ENCODE measurements at regions not wholly inside any gene's neighbourhood (a gene's known extent, or its start where the extent isn't known, plus 50 kb on each side); places are given as distances from the start of the nearest gene placed in this dataset.

DNA sequence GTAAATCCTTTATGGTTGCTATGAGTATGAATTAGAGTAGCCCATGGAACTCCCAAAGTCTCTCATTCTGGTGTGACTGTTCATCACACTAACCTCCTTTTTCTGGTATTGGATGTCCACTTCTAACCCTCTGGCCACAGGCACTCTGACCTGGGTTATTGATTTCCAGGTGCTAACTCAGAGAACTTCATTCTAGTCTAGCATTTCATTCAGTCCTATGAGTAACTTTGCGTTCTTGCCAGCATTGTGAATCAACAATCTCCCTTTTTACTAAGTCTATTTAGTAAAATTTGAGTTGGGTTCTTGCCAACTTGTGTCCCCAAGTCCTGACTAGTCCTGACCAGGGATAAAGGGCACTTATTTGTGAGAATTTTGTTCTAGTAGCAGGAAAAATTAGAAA lies 103.5 kb downstream of the SNX18 start:
- no peak for DNase-seq (ENCODE audit: low read depth in 4 of 4, low spot score in 1 of 4)

DNA sequence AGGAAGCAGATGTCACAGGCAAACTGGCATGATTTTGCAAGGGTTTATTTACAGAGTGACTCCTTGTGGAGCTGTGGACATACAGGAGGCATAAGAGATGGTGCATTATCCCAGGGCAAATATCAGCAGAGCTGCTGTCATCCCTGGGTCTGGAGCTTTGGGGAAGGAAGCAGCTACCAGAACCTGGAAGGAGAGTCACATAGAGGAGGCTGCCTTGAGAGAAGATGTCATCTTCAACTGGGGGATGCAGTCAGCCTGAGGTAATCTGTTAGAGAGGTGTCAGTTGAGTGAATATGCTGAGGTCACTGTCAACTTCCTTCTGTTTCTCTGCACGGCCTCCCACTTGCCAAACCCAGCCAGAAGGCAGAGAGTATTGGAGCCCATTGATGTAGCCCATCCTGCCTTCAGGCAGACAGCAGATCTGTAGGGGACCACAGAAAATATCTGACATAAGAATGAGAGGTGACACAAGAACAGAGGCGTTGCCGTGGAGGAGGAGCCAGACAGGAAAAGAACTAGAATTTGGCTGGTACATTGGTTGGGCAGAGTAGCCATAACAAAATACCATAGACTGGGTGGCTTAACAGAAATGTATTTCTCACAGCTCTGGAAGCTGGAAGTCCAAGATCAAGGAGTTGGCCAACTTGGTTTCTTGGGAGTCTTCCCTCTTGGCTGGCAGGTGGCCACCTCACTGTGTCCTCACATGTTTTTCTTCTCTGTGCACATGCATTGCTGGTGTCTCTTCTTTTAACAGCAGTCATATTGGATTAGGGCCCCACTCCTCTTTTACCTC lies 102.8 kb downstream of the SNX18 start:
- no peak for DNase-seq (ENCODE audit: low read depth in 4 of 4, low spot score in 1 of 4)

DNA sequence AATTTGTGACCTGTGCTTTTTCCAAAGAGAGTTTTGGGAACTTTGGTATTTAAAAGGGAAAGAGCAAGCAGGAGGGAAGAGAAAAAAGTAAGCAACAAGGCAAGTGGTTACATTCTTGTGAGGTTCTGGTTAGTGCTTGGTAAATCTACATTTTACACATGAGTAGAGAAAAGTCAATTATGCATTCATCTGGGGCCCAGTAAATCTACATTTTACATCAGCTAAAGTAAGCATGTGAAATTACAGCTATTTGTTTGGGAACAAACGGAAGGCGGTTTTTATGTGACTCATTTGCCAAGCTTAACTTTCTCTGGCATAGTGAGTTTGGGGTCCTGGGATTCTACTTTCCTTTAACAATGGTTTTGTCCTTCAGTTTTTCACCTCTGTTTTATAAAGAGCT lies 102.2 kb downstream of the SNX18 start:
- no peak for DNase-seq (ENCODE audit: low read depth in 4 of 4, low spot score in 1 of 4)

DNA sequence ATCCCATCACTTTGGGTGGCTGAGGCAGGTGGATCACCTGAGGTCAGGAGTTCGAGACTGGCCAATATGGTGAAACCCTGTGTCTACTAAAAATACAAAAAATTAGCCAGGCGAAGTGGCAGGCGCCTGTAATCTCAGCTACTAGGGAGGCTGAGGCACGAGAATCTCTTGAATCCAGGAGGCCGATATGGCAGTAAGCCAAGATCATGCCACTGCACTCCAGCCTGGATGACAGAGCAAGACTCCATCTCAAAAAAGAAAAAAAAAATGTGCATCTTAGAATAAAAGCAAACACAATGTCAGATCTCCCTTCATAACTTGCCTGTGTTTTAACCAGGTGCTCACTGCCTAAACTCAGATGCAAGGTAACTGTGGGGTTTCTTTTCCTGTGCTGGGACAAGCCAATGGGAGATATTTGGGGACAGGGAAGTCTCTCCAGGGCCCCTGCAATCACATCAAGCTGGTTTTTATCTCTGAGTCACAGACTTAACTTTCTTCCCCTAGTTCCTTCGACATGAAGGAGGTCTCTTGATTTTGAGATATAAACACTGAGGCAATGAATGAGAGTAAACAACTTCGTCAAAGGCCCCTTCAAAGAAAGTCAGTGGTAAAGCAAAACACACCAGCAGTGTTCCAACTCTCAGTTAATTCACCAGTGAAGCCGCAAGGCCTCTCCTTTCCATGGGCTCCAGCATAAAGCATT lies 99.1 kb downstream of the SNX18 start:
- DNase-seq (ENCODE audit: low read depth in 4 of 4, low spot score in 1 of 4), result no peak

DNA sequence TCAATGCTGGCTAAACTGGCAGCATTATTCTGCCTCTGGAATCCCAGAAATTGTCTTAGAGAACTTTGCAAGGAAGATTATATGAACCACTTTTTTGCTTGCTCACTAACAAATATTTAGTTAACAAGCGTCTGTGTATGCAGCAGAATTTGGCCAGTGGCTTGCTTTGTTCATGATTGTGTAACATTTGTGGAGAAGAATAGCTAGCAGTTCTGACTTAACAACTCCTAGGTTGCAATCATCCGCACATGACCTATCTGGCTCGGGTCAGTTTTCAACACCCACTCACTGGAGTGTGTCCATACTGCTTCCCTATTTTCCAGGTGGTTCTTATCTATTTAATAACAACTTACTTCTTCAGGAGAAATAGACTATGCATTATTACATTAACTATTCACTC lies 98.5 kb downstream of the SNX18 start:
- DNase-seq (ENCODE audit: low read depth in 4 of 4, low spot score in 1 of 4), result no peak

DNA sequence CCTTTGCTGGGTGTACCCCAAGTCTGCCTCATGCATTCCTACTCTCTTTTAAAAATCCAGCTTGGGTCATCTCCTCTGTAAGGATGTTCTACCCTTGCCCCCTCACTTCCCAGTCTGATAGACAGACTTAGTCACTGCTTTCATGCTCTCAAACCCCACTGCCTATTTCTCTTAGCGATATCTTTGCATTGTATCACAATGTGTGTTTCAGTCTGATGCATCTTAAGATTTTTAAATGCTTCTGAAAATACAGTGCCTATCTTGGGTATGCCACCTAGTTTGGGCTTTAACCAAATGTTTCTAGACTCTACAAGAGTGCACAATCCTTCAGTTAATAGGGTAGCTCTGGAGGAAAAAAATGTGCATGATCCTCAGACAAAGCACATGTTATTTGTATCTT lies 97.8 kb downstream of the SNX18 start:
- DNase-seq (ENCODE audit: low read depth in 4 of 4, low spot score in 1 of 4), result no peak

DNA sequence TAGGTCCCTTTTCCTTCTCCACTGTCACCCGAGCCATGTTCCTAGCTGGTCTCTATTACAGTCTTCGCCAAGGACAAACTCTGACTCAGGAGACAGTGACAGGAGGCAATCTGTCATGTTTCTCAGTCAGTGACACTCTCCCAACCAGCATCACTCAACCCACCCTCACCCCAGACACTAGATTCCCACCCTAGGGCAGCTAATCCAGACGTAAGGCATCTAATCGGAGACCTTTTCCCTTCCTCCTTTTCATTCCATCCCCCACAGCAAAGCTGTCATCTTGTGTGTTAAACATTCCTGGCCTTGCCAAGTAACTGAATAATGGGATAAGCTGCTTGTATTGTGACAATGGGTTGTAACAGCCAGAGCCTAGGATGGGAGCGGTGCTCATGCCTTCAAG lies 95.2 kb downstream of the SNX18 start:
- no peak for DNase-seq (ENCODE audit: low read depth in 4 of 4, low spot score in 1 of 4)

DNA sequence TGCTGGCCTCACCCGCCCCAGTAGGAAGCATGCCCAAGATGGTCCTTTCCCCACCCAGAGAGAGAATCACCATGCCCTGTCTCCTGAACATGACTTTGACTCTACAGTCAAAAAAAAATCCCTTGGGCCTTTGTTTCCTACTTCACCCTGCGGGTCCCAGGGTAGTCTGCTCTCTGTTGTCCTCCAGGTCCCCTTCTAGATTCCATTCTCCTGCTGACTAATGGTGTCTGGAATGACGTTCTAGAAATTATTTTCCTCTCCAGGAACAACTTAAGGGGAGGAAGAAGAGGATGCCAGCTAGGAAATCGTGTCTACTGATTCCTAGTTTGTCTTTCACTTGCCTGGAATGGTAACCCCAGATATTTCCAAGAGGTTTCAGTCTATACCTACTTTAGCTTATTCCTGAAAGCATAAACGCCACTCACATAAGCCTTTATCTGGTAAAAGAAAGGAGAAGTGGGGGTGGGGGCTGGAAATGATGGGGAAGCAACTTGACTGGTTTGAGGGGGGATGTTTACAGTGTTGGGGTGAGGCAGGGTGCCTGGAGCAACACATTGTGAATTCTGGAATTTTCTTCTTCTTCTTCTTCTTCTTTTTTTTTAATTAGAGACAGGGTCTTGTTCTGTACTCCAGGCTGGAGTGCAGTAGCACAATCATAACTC lies 93.9 kb downstream of the SNX18 start:
- DNase-seq (ENCODE audit: low read depth in 4 of 4, low spot score in 1 of 4), result no peak

DNA sequence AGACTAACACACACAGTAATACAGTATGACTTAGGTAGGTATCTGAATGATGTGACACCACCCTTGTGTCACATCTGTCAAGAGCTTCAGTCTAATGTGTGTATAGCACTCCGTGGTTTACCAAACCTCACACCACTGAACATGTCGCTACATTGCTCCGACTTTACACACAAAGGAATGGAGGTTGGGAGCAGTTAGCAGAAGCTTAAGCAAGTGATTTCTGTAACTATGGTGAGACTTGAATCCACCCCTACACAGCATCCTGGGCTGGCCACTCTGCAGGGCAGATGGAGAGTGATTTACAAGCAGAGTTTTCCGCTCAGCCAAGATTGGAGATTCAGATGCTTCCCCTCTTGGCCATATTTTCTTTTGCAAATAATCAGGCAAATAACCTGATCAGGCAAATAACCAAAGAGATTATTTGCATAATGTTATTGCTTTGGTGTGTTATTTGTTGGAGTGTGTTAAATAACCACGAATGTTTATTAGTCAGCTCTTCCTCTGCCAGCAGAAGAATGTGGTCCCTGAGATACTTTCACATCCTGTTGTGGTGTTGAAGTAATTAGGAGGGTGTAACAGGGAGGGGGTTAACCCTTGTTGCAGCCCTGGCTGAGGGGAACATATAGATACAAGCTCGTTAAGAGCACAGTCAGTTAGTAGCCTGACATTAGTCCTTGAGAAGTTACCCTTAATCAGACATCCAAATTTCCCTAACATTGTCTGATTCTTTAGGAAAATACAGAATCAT lies 92.8 kb downstream of the SNX18 start:
- DNase-seq (ENCODE audit: low read depth in 4 of 4, low spot score in 1 of 4), result no peak

DNA sequence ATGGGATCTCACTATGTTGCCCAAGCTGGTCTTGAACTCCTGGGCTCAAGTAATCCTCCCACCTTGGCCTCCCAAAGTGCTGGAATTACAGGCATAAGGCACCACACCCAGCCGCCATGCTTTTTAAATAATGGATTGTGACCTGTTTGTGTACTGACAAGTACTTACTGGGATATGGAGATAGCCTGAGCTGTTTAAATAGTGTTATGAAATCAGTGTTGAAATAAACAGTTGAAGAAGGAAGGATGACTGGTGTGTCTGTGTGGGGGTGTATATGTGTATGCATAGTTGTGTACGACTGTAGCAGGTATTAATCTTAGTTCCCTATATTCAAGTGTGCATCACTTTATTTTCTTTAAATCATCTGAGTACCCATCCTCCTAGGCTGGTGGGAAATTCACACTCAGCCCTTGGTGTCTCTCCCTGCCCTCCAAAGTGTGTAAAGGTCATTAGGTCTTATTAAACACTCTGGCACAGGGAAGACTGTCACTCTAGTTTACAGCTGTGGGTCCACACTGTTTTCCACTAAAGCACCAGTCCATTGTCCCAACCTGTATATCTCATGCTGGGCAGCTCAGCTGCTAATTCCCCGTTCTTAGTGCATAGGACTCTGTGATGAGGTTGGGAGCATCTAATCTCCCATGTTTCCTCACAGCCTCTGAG lies 91.0 kb downstream of the SNX18 start:
- no peak for DNase-seq (ENCODE audit: low read depth in 4 of 4, low spot score in 1 of 4)

DNA sequence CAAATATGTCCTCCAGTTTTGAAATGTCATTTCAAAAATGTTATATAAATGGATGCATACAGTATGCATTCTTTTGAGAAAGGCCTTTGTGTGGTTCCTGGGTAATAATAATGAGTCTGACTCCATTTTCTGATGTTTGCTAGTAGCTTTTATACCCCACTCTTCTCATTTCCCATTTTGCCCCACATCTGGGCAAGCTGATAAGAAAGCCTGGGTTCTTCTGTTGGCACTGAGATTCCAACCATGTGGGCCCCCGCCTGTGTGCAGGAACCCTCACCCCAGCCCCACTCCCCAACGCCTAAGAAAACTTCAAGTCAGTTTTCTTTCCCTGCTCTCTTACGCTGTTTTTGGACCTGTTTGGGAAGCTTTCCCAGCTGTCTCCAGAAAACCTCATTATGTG lies 89.4 kb downstream of the SNX18 start:
- DNase-seq (ENCODE audit: low read depth in 4 of 4, low spot score in 1 of 4), result no peak

DNA sequence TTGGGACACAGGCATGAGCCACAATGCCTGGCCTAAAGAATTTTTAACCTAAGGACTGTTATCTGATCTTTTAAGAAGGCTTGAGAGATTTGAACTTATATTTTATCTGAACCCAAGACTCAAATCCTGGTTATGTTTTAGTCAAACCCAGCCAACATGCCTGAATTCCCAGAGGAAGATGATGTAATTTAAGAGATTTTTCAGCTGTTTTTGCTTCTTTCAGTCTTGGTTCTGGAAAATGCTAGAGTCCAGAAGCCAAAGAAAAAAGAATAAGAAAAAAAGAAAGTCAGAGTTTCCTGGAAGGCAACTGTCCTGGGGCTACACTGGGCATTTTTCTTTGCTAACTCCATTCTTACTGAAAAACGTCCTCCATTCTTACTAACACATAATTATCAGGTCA lies 85.8 kb downstream of the SNX18 start:
- DNase-seq (ENCODE audit: low read depth in 4 of 4, low spot score in 1 of 4), result no peak

DNA sequence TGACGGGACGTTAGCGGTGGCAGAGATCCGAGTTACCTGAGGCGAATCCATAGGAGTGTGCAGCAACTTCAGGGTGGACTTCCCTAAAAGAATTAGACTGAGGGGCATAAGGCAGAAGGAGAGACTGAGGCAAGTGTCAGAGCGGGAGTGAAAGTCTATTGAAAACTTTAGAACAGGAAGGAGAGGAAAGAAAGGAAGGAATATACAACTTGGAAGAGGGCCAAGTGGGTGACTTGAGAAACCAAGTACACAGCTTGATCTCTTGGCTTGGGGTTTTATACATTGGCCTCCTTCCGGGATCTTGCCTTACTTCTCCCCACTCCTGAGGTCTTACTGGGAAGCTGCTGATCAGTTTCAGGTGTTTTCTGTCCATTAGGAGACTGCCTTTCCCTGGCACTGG lies 84.9 kb downstream of the SNX18 start:
- DNase-seq (ENCODE audit: low read depth in 4 of 4, low spot score in 1 of 4), result no peak

DNA sequence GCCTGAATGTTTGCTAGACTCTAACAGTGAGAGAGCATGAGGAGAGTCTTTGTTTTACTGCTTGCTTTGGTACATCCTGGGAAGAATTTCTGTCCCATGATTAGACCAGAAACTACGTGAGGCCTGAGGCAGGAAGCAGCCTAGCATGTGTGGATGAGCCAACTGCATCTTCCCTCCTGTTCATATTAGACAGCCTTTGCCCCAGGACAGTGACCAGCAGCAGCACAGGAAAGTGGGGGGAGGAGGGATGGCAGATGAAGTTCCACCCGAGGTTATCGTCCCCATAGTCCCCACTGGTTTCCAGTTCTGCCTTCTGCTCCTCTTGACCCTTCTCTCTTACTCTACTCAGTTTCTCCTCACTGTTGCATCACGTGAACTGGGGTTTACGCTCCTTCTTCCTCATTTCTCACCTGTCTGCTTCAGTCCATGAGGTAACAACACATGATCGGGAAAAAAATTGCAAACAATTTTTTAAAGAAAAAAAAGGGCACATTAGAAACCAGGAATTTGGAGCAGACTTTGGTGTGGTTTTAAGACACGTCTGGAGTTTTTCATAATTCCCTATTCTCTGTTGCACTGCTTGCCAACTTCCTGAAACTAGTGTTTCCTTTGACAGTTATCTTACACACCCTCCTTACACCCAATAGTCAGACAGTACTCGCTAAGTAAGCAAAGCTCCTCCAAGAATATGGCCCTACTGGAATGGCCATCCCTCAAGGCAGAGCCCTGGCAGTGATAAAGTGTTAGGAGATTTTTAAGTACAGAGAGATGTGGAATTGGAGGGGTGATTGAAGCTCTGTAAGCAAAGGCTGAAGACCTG lies 84.1 kb downstream of the SNX18 start:
- no peak for DNase-seq (ENCODE audit: low read depth in 4 of 4, low spot score in 1 of 4)

Measured in stimulated activated CD4-positive, alpha-beta T cell treated with anti-CD3 and anti-CD28 coated beads, Interleukin-1b, Interleukin-23, amount 100 ng/mL, for 24 hours (primary cell).